Smooth muscle cell of the brain vasculature (primary cell): ENCODE measurements at regions not wholly inside any gene's neighbourhood (a gene's known extent, or its start where the extent isn't known, plus 50 kb on each side); places are given as distances from the start of the nearest gene placed in this dataset.
A peak's percentile ranks its signal among the peaks of the same experiment; 100 is the strongest.

Experiments used
- DNase-seq: peaks from one replicate; pipeline ENCODE4 v3.0.0-alpha.2; 2012; ENCODE audit warnings: low read depth, low spot score

GRCh38 chr4:112889619-112890527 lies 159.6 kb upstream of the ANK2 start:
- DNase-seq, result peak; percentile 33

GRCh38 chr4:112894480-112894879 lies 155.0 kb upstream of the ANK2 start:
- DNase-seq, result no peak

GRCh38 chr4:112894951-112895350 lies 154.5 kb upstream of the ANK2 start:
- DNase-seq, result no peak

- no peak for DNase-seq
These were observed 153.4 kb upstream of the ANK2 start for GRCh38 chr4:112895811-112896608.

- DNase-seq, result no peak
These were observed 152.8 kb upstream of the ANK2 start for GRCh38 chr4:112896609-112897190.

- no peak for DNase-seq
These were observed 151.9 kb upstream of the ANK2 start for GRCh38 chr4:112897543-112897942.

GRCh38 chr4:112898357-112899141 lies 150.9 kb upstream of the ANK2 start:
- DNase-seq, result no peak

GRCh38 chr4:112900416-112900815 lies 149.0 kb upstream of the ANK2 start:
- DNase-seq, result no peak

- DNase-seq, result no peak
These were observed 147.5 kb upstream of the ANK2 start for GRCh38 chr4:112901962-112902411.

GRCh38 chr4:112905728-112906127 lies 143.7 kb upstream of the ANK2 start:
- no peak for DNase-seq

GRCh38 chr4:112908511-112908910 lies 140.9 kb upstream of the ANK2 start:
- no peak for DNase-seq

GRCh38 chr4:112910109-112910736 lies 139.2 kb upstream of the ANK2 start:
- peak; percentile 36 for DNase-seq

- no peak for DNase-seq
These were observed 132.6 kb upstream of the ANK2 start for GRCh38 chr4:112916868-112917267.

GRCh38 chr4:112923516-112923915 lies 125.9 kb upstream of the ANK2 start:
- DNase-seq, result no peak

- DNase-seq, result no peak
These were observed 122.6 kb upstream of the ANK2 start for GRCh38 chr4:112926819-112927218.

- no peak for DNase-seq
These were observed 121.9 kb upstream of the ANK2 start for GRCh38 chr4:112927544-112927943.

GRCh38 chr4:112931001-112931400 lies 118.5 kb upstream of the ANK2 start:
- no peak for DNase-seq

- no peak for DNase-seq
These were observed 115.7 kb upstream of the ANK2 start for GRCh38 chr4:112933790-112934189.

GRCh38 chr4:112938461-112939058 lies 110.9 kb upstream of the ANK2 start:
- DNase-seq, result peak; percentile 29

GRCh38 chr4:112939901-112940300 lies 109.6 kb upstream of the ANK2 start:
- no peak for DNase-seq

- DNase-seq, result no peak
These were observed 109.1 kb upstream of the ANK2 start for GRCh38 chr4:112940336-112940735.
